CD4-positive, alpha-beta T cell treated with Interleukin-4 for 1 hour (primary cell): ENCODE measurements at regions not wholly inside any gene's neighbourhood (a gene's known extent, or its start where the extent isn't known, plus 50 kb on each side); places are given as distances from the start of the nearest gene placed in this dataset.
A peak's percentile ranks its signal among the peaks of the same experiment; 100 is the strongest.
"Not testable (repeated sequence)": the region's sequence is repeated elsewhere in the genome, so short reads cannot be mapped to it uniquely, and the experiment has no call there.

ENCODE experiments used
- DNase-seq, 2 donors: peaks; one replicate each; pipeline ENCODE4 v3.0.0-alpha.2; 2020 to 2022

- no peak for DNase-seq
Measured at GRCh38 chr6:158920311-158920905, 79.6 kb downstream of the RSPH3 start.

GRCh38 chr6:158919865-158920264 is 80.1 kb downstream of the RSPH3 start:
- no peak for DNase-seq

GRCh38 chr6:158916617-158917016 is 83.4 kb downstream of the RSPH3 start:
- DNase-seq = no peak

- no peak for DNase-seq
Measured at GRCh38 chr6:158914923-158915322, 85.1 kb downstream of the RSPH3 start.

- no peak for DNase-seq
Measured at GRCh38 chr6:158913580-158913979, 86.4 kb downstream of the RSPH3 start.

GRCh38 chr6:158912655-158913054 is 87.3 kb downstream of the RSPH3 start:
- DNase-seq = no peak

- peak; percentile 33 to 55 for DNase-seq
Measured at GRCh38 chr6:158911746-158912480, 88.1 kb downstream of the RSPH3 start.

- peak; percentile 28 to 38 for DNase-seq
Measured at GRCh38 chr6:158910484-158911440, 89.2 kb downstream of the RSPH3 start.

- peak in 1 of 2 donors; percentile 15 for DNase-seq
Measured at GRCh38 chr6:158909938-158910337, 90.1 kb downstream of the RSPH3 start.

- DNase-seq = no peak
Measured at GRCh38 chr6:158908606-158909005, 89.4 kb upstream of the EZR start.

- no peak for DNase-seq
Measured at GRCh38 chr6:158907931-158908330, 88.8 kb upstream of the EZR start.

GRCh38 chr6:158906926-158907325 is 87.8 kb upstream of the EZR start:
- DNase-seq = no peak

- DNase-seq = no peak
Measured at GRCh38 chr6:158905277-158905676, 86.1 kb upstream of the EZR start.

GRCh38 chr6:158903801-158904200 is 84.6 kb upstream of the EZR start:
- DNase-seq = no peak

- DNase-seq = no peak
Measured at GRCh38 chr6:158900663-158901312, 81.6 kb upstream of the EZR start.

- DNase-seq = no peak
Measured at GRCh38 chr6:158897236-158897635, 78.1 kb upstream of the EZR start.

- DNase-seq = no peak
Measured at GRCh38 chr6:158895661-158896060, 76.5 kb upstream of the EZR start.

- DNase-seq = no peak
Measured at GRCh38 chr6:158894193-158894592, 75.0 kb upstream of the EZR start.

- no peak for DNase-seq
Measured at GRCh38 chr6:158892266-158892665, 73.1 kb upstream of the EZR start.

GRCh38 chr6:158891560-158891959 is 72.4 kb upstream of the EZR start:
- not testable (repeated sequence) for DNase-seq

GRCh38 chr6:158888171-158888570 is 69.0 kb upstream of the EZR start:
- not testable (repeated sequence) for DNase-seq

- DNase-seq = not testable (repeated sequence)
Measured at GRCh38 chr6:158886346-158886977, 67.3 kb upstream of the EZR start.
